ENCODE measurements at regions not wholly inside any gene's neighbourhood (a gene's known extent, or its start where the extent isn't known, plus 50 kb on each side); places are given as distances from the start of the nearest gene placed in this dataset.

- H3K4me3 ChIP-seq (ENCODE audit: low read depth, low read length, poor library complexity, severe bottlenecking), result no peak overlapping the region
- H3K27ac ChIP-seq (ENCODE audit: low read depth, low read length, poor library complexity, severe bottlenecking), result no peak overlapping the region
- H3K27me3 ChIP-seq (replicated peaks; ENCODE audit: insufficient read depth, low read depth, low read length, poor library complexity), result peaks cover 1% of the 10 kb centered on the region
- BruUV-seq (replicated peaks), result no TSS peak
- TF ChIP-seq EZH2 (IDR thresholded peaks at IDR 0.05; ENCODE audit: borderline replicate concordance, low read depth, low read length, poor library complexity, severe bottlenecking) (no peak), CTCF (conservative IDR thresholded peaks at IDR 0.05; ENCODE audit: low read depth, low read length) (no peak)
- H3K4me1 ChIP-seq (ENCODE audit: insufficient read depth, low read length, poor library complexity, severe bottlenecking), result no peaks in the 10 kb centered on the region
- CTCF ChIA-PET, result no interaction called here
- H3K36me3 ChIP-seq (ENCODE audit: insufficient read depth, low read length, poor library complexity, severe bottlenecking), result no peaks in the 10 kb centered on the region
- no peaks in the 10 kb centered on the region for H3K9me3 ChIP-seq (ENCODE audit: low read depth, low read length, poor library complexity, severe bottlenecking)
- POLR2A ChIA-PET (ENCODE audit: low non-redundant PET), result no interaction called here
- no peak for DNase-seq (ENCODE audit: low spot score)
- intact Hi-C loops (cut with micrococcal nuclease; ENCODE audit: unreplicated experiment), result no loop called here
These were observed 443.1 kb upstream of the DAB2 start for GRCh38 chr5:39867923-39868322.

- intact Hi-C loops (cut with micrococcal nuclease; ENCODE audit: unreplicated experiment), result no loop called here
These were observed 439.3 kb upstream of the DAB2 start for GRCh38 chr5:39863926-39864552.

GRCh38 chr5:39857041-39857440 is 432.3 kb upstream of the DAB2 start:
- intact Hi-C loops (cut with micrococcal nuclease; ENCODE audit: unreplicated experiment), result no loop called here
- no peak overlapping the region for H3K4me3 ChIP-seq (ENCODE audit: low read depth, low read length, poor library complexity, severe bottlenecking)
- no peaks in the 10 kb centered on the region for H3K4me1 ChIP-seq (ENCODE audit: insufficient read depth, low read length, poor library complexity, severe bottlenecking)
- H3K9me3 ChIP-seq (ENCODE audit: low read depth, low read length, poor library complexity, severe bottlenecking), result no peaks in the 10 kb centered on the region
- H3K27ac ChIP-seq (ENCODE audit: low read depth, low read length, poor library complexity, severe bottlenecking), result no peak overlapping the region
- H3K27me3 ChIP-seq (replicated peaks; ENCODE audit: insufficient read depth, low read depth, low read length, poor library complexity), result peaks cover 41% of the 10 kb centered on the region
- no peaks in the 10 kb centered on the region for H3K36me3 ChIP-seq (ENCODE audit: insufficient read depth, low read length, poor library complexity, severe bottlenecking)
- POLR2A ChIA-PET (ENCODE audit: low non-redundant PET), result no interaction called here
- CTCF ChIA-PET, result no interaction called here
- TF ChIP-seq CTCF (conservative IDR thresholded peaks at IDR 0.05; ENCODE audit: low read depth, low read length), result no peak
- no peak for TF ChIP-seq EZH2 (IDR thresholded peaks at IDR 0.05; ENCODE audit: borderline replicate concordance, low read depth, low read length, poor library complexity, severe bottlenecking)
- BruUV-seq (replicated peaks), result no TSS peak
- DNase-seq (ENCODE audit: low spot score), result no peak

More at GRCh38 chr5:39863926-39864552, 439.3 kb upstream of the DAB2 start:
- Histone ChIP-seq H3K27ac (ENCODE audit: low read depth, low read length, poor library complexity, severe bottlenecking) (no peak overlapping the region), H3K4me1 (ENCODE audit: insufficient read depth, low read length, poor library complexity, severe bottlenecking) (no peaks in the 10 kb centered on the region), H3K36me3 (ENCODE audit: insufficient read depth, low read length, poor library complexity, severe bottlenecking) (no peaks in the 10 kb centered on the region), H3K4me3 (ENCODE audit: low read depth, low read length, poor library complexity, severe bottlenecking) (no peak overlapping the region), H3K27me3 (replicated peaks; ENCODE audit: insufficient read depth, low read depth, low read length, poor library complexity) (peaks cover 5% of the 10 kb centered on the region), H3K9me3 (ENCODE audit: low read depth, low read length, poor library complexity, severe bottlenecking) (no peaks in the 10 kb centered on the region)
- POLR2A ChIA-PET (ENCODE audit: low non-redundant PET), result no interaction called here
- no peak for TF ChIP-seq EZH2 (IDR thresholded peaks at IDR 0.05; ENCODE audit: borderline replicate concordance, low read depth, low read length, poor library complexity, severe bottlenecking)
- TF ChIP-seq CTCF (conservative IDR thresholded peaks at IDR 0.05; ENCODE audit: low read depth, low read length), result no peak
- CTCF ChIA-PET, result no interaction called here
- BruUV-seq (replicated peaks), result no TSS peak
- DNase-seq (ENCODE audit: low spot score), result no peak

All from A673 (cell line).